HCT116 (cell line): ENCODE measurements at regions not wholly inside any gene's neighbourhood (a gene's known extent, or its start where the extent isn't known, plus 50 kb on each side); places are given as distances from the start of the nearest gene placed in this dataset.

Source experiments
- ATAC-seq: fragments of 200-7000 bp; cut with Tn5 transposase; 2 replicates; pipeline ENCODE4 v1.9.1; 2020; ENCODE audit warnings: mild to moderate bottlenecking, moderate library complexity
- BruUV-seq: library from RNA; stranded (reverse); fragments of 400-500 nt; replicated peaks from 2 replicates; lab custom pipeline; 2021; lab: Mats Ljungman, UMichigan
- CTCF ChIA-PET: fragments of 300-600 bp; sonication (Branson Sonifier 250); formaldehyde crosslinking; loops from one replicate; lab custom pipeline; 2021; ENCODE audit warnings: antibody characterized with exemption; lab: Charles Lee
- POLR2A ChIA-PET: fragments of 300-600, 350-600 bp; sonication (Branson Sonifier 250); formaldehyde crosslinking; loops from one replicate; lab custom pipeline; 2021; ENCODE audit warnings: antibody characterized with exemption; lab: Charles Lee
- RAD21 ChIA-PET, 2 experiments: fragments of 300-600 bp; sonication (Branson Sonifier 250); formaldehyde crosslinking; loops; one replicate each; lab custom pipeline; 2023; ENCODE audit warnings: low total read pairs in 2 of 2; ENCODE audit not compliant: uncharacterized antibody in 2 of 2, unreplicated experiment in 2 of 2, low non-redundant PET in 1 of 2; lab: Charles Lee
- DNase-seq: peaks from one replicate; pipeline ENCODE4 v3.0.0-alpha.2; 2010; ENCODE audit warnings: low read depth, low spot score
- H2AFZ ChIP-seq: fragments of 200-600 bp; shearing (Covaris generic), sonication (generic); 2 replicates; pipeline ENCODE4 v1.6.1; 2017; ENCODE audit warnings: low read depth, mixed run types, mixed read lengths, antibody characterized with exemption, low read length; ENCODE audit not compliant: poor library complexity, severe bottlenecking
- H3K27ac ChIP-seq: 2 replicates; pipeline ENCODE4 v1.5.1; 2012; ENCODE audit warnings: low read depth, low read length
- H3K27me3 ChIP-seq: fragments of 200-600 bp; sonication (generic); 2 replicates; pipeline ENCODE4 v1.6.1; 2016; ENCODE audit warnings: mixed run types, low read length, mixed read lengths; ENCODE audit not compliant: insufficient read depth
- H3K36me3 ChIP-seq, 2 experiments: fragments of 200-500 bp in 1 of 2; fragments of 200-600 bp in 1 of 2; sonication (Bioruptor generic) in 1 of 2; sonication (generic) in 1 of 2; 2 replicates each; pipeline versions ENCODE4 v1.5.1 to v1.6.1; 2014 to 2016; ENCODE audit warnings: low read length in 2 of 2, inconsistent platforms in 1 of 2, mixed read lengths in 1 of 2, mixed run types in 1 of 2; ENCODE audit not compliant: insufficient read depth in 2 of 2, control insufficient read depth in 1 of 2
- H3K4me1 ChIP-seq, 2 experiments: fragments of 200-600 bp in 1 of 2; sonication (generic) in 1 of 2; 2 replicates each; pipeline versions ENCODE4 v1.5.1 to v1.6.1; 2012 to 2017; ENCODE audit warnings: low read length in 2 of 2, inconsistent platforms in 1 of 2, mild to moderate bottlenecking in 1 of 2, mixed read lengths in 1 of 2, mixed run types in 1 of 2, moderate library complexity in 1 of 2; ENCODE audit not compliant: insufficient read depth in 2 of 2, control insufficient read depth in 1 of 2
- H3K4me2 ChIP-seq: fragments of 200-600 bp; sonication (generic); 2 replicates; pipeline ENCODE4 v1.6.1; 2017; ENCODE audit warnings: mixed run types, low read length, mixed read lengths
- H3K4me3 ChIP-seq, 2 experiments: fragments of 200-600 bp in 1 of 2; sonication (generic) in 1 of 2; replicated peaks in 1 of 2; 2 replicates each; pipeline ENCODE4 v1.5.1; 2011 to 2016; ENCODE audit warnings: low read length in 2 of 2, control low read depth in 1 of 2, low read depth in 1 of 2, mild to moderate bottlenecking in 1 of 2, mixed read lengths in 1 of 2, mixed run types in 1 of 2
- H3K79me2 ChIP-seq: fragments of 200-600 bp; sonication (generic); 2 replicates; pipeline ENCODE4 v1.6.1; 2017; ENCODE audit warnings: mild to moderate bottlenecking, mixed run types, low read length, moderate library complexity, mixed read lengths; ENCODE audit not compliant: insufficient read depth
- H3K9ac ChIP-seq: fragments of 200-600 bp; sonication (generic); 2 replicates; pipeline ENCODE4 v1.6.1; 2016; ENCODE audit warnings: low read length, mixed read lengths
- H3K9me2 ChIP-seq: fragments of 200-600 bp; sonication (generic), shearing (Covaris generic); 2 replicates; pipeline ENCODE4 v1.6.1; 2017; ENCODE audit warnings: mixed run types, mild to moderate bottlenecking, moderate library complexity; ENCODE audit not compliant: insufficient read depth
- H3K9me3 ChIP-seq, 2 experiments: fragments of 200-500 bp in 1 of 2; fragments of 200-600 bp in 1 of 2; sonication (Bioruptor generic) in 1 of 2; sonication (generic) in 1 of 2; 2 replicates each; pipeline ENCODE4 v1.6.1; 2014 to 2017; ENCODE audit warnings: low read length in 2 of 2, mixed read lengths in 2 of 2, inconsistent platforms in 1 of 2, low read depth in 1 of 2, mild to moderate bottlenecking in 1 of 2, mixed run types in 1 of 2, moderate library complexity in 1 of 2; ENCODE audit not compliant: control insufficient read depth in 1 of 2, insufficient read depth in 1 of 2
- H4K20me1 ChIP-seq: fragments of 200-600 bp; sonication (generic), shearing (Covaris generic); 2 replicates; pipeline ENCODE4 v1.6.1; 2017; ENCODE audit warnings: mixed run types, mild to moderate bottlenecking, moderate library complexity; ENCODE audit not compliant: insufficient read depth
- ATF3 ChIP-seq: IDR thresholded peaks from 2 replicates; pipeline ENCODE4 v1.6.1; 2012
- EZH2 ChIP-seq: fragments of 200-600 bp; sonication (generic); IDR thresholded peaks from 2 replicates; pipeline ENCODE4 v1.6.1; 2017; ENCODE audit warnings: antibody characterized with exemption, mixed run types
- JUND ChIP-seq: IDR thresholded peaks from 2 replicates; pipeline ENCODE4 v1.6.1; 2012
- POLR2A ChIP-seq: IDR thresholded peaks from 2 replicates; pipeline ENCODE4 v1.7.0; 2011; ENCODE audit warnings: borderline replicate concordance; ENCODE audit not compliant: insufficient read depth, insufficient read length; ENCODE audit errors: extremely low read depth
- POLR2AphosphoS5 ChIP-seq: IDR thresholded peaks from 2 replicates; pipeline ENCODE4 v1.6.1; 2011; ENCODE audit warnings: mild to moderate bottlenecking, low read depth, low read length, moderate library complexity
- REST ChIP-seq: IDR thresholded peaks from 2 replicates; pipeline ENCODE4 v1.6.1; 2012; ENCODE audit warnings: low read depth
- SIN3A ChIP-seq: IDR thresholded peaks from 2 replicates; pipeline ENCODE4 v1.6.1; 2012; ENCODE audit warnings: low read depth
- ZBTB33 ChIP-seq: IDR thresholded peaks from 2 replicates; pipeline ENCODE4 v1.6.1; 2011; ENCODE audit warnings: mild to moderate bottlenecking, low read length, moderate library complexity; ENCODE audit not compliant: insufficient replicate concordance; ENCODE audit errors: extremely low read depth
- ZFX ChIP-seq: fragments of 450-650 bp; IDR thresholded peaks from 2 replicates; pipeline ENCODE4 v1.6.1; 2017
- intact Hi-C: fragments of 100-400 bp; cut with micrococcal nuclease; formaldehyde crosslinking; loops from 2 replicates; pipeline ENCODE4 v1.10.0; 2022

GRCh38 chr21:17429936-17430335, 82.9 kb upstream of the CXADR start:
- no TSS peak for BruUV-seq
- H3K4me1 ChIP-seq = no peaks in the 10 kb centered on the region
- no peaks in the 10 kb centered on the region for H3K9me2 ChIP-seq
- no peak overlapping the region for H3K4me3 ChIP-seq
- no peak overlapping the region for H3K9ac ChIP-seq
- ChIA-PET RAD21 (no interaction called here), CTCF (no interaction called here), POLR2A (no interaction called here)
- no peak overlapping the region for H3K4me2 ChIP-seq
- H2AFZ ChIP-seq = no peak overlapping the region
- TF ChIP-seq POLR2A (no peak), ZFX (no peak), REST (no peak), POLR2AphosphoS5 (no peak), ATF3 (no peak), EZH2 (no peak), SIN3A (no peak), JUND (no peak), ZBTB33 (no peak)
- H4K20me1 ChIP-seq = no peaks in the 10 kb centered on the region
- no peaks in the 10 kb centered on the region for H3K79me2 ChIP-seq
- DNase-seq = no peak
- no peaks in the 10 kb centered on the region for H3K36me3 ChIP-seq
- ATAC-seq = no peak
- no peaks in the 10 kb centered on the region for H3K27me3 ChIP-seq
- no peak overlapping the region for H3K27ac ChIP-seq
- intact Hi-C loops = no loop called here
- no peaks in the 10 kb centered on the region for H3K9me3 ChIP-seq
